H9 (cell line): ENCODE measurements at regions not wholly inside any gene's neighbourhood (a gene's known extent, or its start where the extent isn't known, plus 50 kb on each side); places are given as distances from the start of the nearest gene placed in this dataset.
"Not testable (repeated sequence)": the region's sequence is repeated elsewhere in the genome, so short reads cannot be mapped to it uniquely, and the experiment has no call there.

Source experiments
- DNase-seq: peaks from one replicate; pipeline ENCODE4 v3.0.0-alpha.2; 2017
- H2AFZ ChIP-seq: one replicate; pipeline ENCODE4 v1.6.1; 2013; ENCODE audit warnings: mild to moderate bottlenecking, low read length, control low read depth, moderate library complexity
- H2AK5ac ChIP-seq: 2 replicates; pipeline ENCODE4 v1.6.1; 2013; ENCODE audit warnings: low read length, control low read depth, mixed read lengths; ENCODE audit not compliant: insufficient read length
- H2BK120ac ChIP-seq: one replicate; pipeline ENCODE4 v1.6.1; 2013; ENCODE audit warnings: low read depth, mild to moderate bottlenecking, low read length, control low read depth, inconsistent platforms; ENCODE audit not compliant: poor library complexity, severe bottlenecking
- H2BK12ac ChIP-seq: 2 replicates; pipeline ENCODE4 v1.6.1; 2013; ENCODE audit warnings: low read length, control low read depth, mixed read lengths, low read depth; ENCODE audit not compliant: insufficient read length
- H2BK15ac ChIP-seq: 2 replicates; pipeline ENCODE4 v1.6.1; 2013; ENCODE audit warnings: low read depth, low read length, control low read depth
- H2BK20ac ChIP-seq: one replicate; pipeline ENCODE4 v1.6.1; 2013; ENCODE audit warnings: low read depth, mild to moderate bottlenecking, low read length, control low read depth, inconsistent platforms; ENCODE audit not compliant: poor library complexity, severe bottlenecking
- H2BK5ac ChIP-seq: 2 replicates; pipeline ENCODE4 v1.6.1; 2013; ENCODE audit warnings: low read length, control low read depth, mixed read lengths; ENCODE audit not compliant: insufficient read length
- H3K14ac ChIP-seq: 2 replicates; pipeline ENCODE4 v1.6.1; 2013; ENCODE audit warnings: low read length, control low read depth; ENCODE audit not compliant: insufficient read depth
- H3K18ac ChIP-seq: 2 replicates; pipeline ENCODE4 v1.6.1; 2013; ENCODE audit warnings: low read depth, mild to moderate bottlenecking, mixed read lengths, low read length, control low read depth; ENCODE audit not compliant: insufficient read length
- H3K23ac ChIP-seq: 2 replicates; pipeline ENCODE4 v1.6.1; 2013; ENCODE audit warnings: low read length, control low read depth, mixed read lengths, low read depth; ENCODE audit not compliant: insufficient read length
- H3K23me2 ChIP-seq: 2 replicates; pipeline ENCODE4 v1.6.1; 2013; ENCODE audit warnings: low read depth, mild to moderate bottlenecking, mixed read lengths, low read length, control low read depth; ENCODE audit not compliant: insufficient read length, poor library complexity, severe bottlenecking
- H3K27ac ChIP-seq: 2 replicates; pipeline ENCODE4 v1.5.1; 2013; ENCODE audit warnings: low read length, control low read depth, mixed read lengths, low read depth; ENCODE audit not compliant: insufficient read length
- H3K27me3 ChIP-seq: 2 replicates; pipeline ENCODE4 v1.6.1; 2013; ENCODE audit warnings: low read length, control low read depth, inconsistent platforms; ENCODE audit not compliant: insufficient read depth
- H3K4ac ChIP-seq: 2 replicates; pipeline ENCODE4 v1.6.1; 2013; ENCODE audit warnings: low read depth, mild to moderate bottlenecking, control low read depth, inconsistent platforms, low read length, moderate library complexity
- H3K4me1 ChIP-seq: 2 replicates; pipeline ENCODE4 v1.6.1; 2013; ENCODE audit warnings: low read length, control low read depth, inconsistent platforms; ENCODE audit not compliant: insufficient read depth
- H3K4me2 ChIP-seq: 2 replicates; pipeline ENCODE4 v1.6.1; 2013; ENCODE audit warnings: low read length, control low read depth, mixed read lengths; ENCODE audit not compliant: insufficient read length, insufficient read depth
- H3K56ac ChIP-seq: 2 replicates; pipeline ENCODE4 v1.6.1; 2013; ENCODE audit warnings: low read depth, mild to moderate bottlenecking, mixed read lengths, low read length, control low read depth; ENCODE audit not compliant: insufficient read length
- H3K79me1 ChIP-seq: 2 replicates; pipeline ENCODE4 v1.6.1; 2013; ENCODE audit warnings: low read depth, mild to moderate bottlenecking, moderate library complexity, low read length, control low read depth, inconsistent platforms; ENCODE audit not compliant: insufficient read depth, poor library complexity, severe bottlenecking
- H3K79me2 ChIP-seq: 2 replicates; pipeline ENCODE4 v1.6.1; 2013; ENCODE audit warnings: low read length, control low read depth, inconsistent platforms; ENCODE audit not compliant: insufficient read depth
- H3K9ac ChIP-seq: 2 replicates; pipeline ENCODE4 v1.6.1; 2013; ENCODE audit warnings: low read length, control low read depth, mixed read lengths; ENCODE audit not compliant: insufficient read length; ENCODE audit errors: extremely low read depth
- H3K9me3 ChIP-seq: one replicate; pipeline ENCODE4 v1.6.1; 2013; ENCODE audit warnings: low read depth, low read length, inconsistent platforms; ENCODE audit not compliant: control insufficient read depth
- H3T11ph ChIP-seq: one replicate; pipeline ENCODE4 v1.6.1; 2013; ENCODE audit warnings: mild to moderate bottlenecking, low read length, control low read depth, inconsistent platforms
- H4K20me1 ChIP-seq: one replicate; pipeline ENCODE4 v1.6.1; 2013; ENCODE audit not compliant: control insufficient read depth, insufficient read length, insufficient read depth
- H4K5ac ChIP-seq: 2 replicates; pipeline ENCODE4 v1.6.1; 2013; ENCODE audit warnings: low read depth, mild to moderate bottlenecking, mixed read lengths, low read length, control low read depth; ENCODE audit not compliant: insufficient read length
- H4K8ac ChIP-seq: replicated peaks from 2 replicates; pipeline ENCODE4 v1.6.1; 2013; ENCODE audit warnings: low read length, control low read depth, mixed read lengths, low read depth; ENCODE audit not compliant: insufficient read length
- H4K91ac ChIP-seq: 2 replicates; pipeline ENCODE4 v1.6.1; 2013; ENCODE audit warnings: low read depth, mild to moderate bottlenecking, moderate library complexity, mixed read lengths, low read length, control low read depth; ENCODE audit not compliant: insufficient read length
- H3K27ac Mint-ChIP-seq, 3 experiments: 2 replicates in 2 of 3; 3 replicates in 1 of 3; pipeline ENCODE4 v1.8.0; 2020 to 2021; ENCODE audit warnings: mixed read lengths in 3 of 3, mild to moderate bottlenecking in 1 of 3, moderate library complexity in 1 of 3
- H3K27me3 Mint-ChIP-seq: 2 replicates; pipeline ENCODE4 v1.8.0; 2021; ENCODE audit warnings: low read depth, mild to moderate bottlenecking, moderate library complexity, mixed read lengths
- H3K36me3 Mint-ChIP-seq, 3 experiments: 2 replicates in 2 of 3; 3 replicates in 1 of 3; pipeline ENCODE4 v1.8.0; 2020 to 2021; ENCODE audit warnings: low read depth in 3 of 3, mixed read lengths in 3 of 3; ENCODE audit not compliant: insufficient read depth in 1 of 3
- H3K4me1 Mint-ChIP-seq, 2 experiments: 2 replicates each; pipeline ENCODE4 v1.8.0; 2020; ENCODE audit warnings: mixed read lengths in 2 of 2
- H3K4me3 Mint-ChIP-seq, 2 experiments: 2 replicates in 1 of 2; 3 replicates in 1 of 2; pipeline ENCODE4 v1.8.0; 2020 to 2021; ENCODE audit warnings: mild to moderate bottlenecking in 2 of 2, mixed read lengths in 2 of 2, moderate library complexity in 1 of 2
- H3K9me3 Mint-ChIP-seq, 2 experiments: 2 replicates in 1 of 2; 3 replicates in 1 of 2; pipeline ENCODE4 v1.8.0; 2020; ENCODE audit warnings: mild to moderate bottlenecking in 2 of 2, mixed read lengths in 2 of 2, moderate library complexity in 1 of 2
- WGBS: extraction: QIAGEN DNeasy Blood & Tissue Kit; methylation state at CpG from one replicate; pipeline ENCODE4 v1.1.7; 2013; ENCODE audit warnings: missing lambda C conversion rate, low lambda C conversion rate, mixed read lengths; ENCODE audit not compliant: insufficient read length; ENCODE audit errors: extremely low coverage; 5-methylcytosine and 5-hydroxymethylcytosine counted together

DNA sequence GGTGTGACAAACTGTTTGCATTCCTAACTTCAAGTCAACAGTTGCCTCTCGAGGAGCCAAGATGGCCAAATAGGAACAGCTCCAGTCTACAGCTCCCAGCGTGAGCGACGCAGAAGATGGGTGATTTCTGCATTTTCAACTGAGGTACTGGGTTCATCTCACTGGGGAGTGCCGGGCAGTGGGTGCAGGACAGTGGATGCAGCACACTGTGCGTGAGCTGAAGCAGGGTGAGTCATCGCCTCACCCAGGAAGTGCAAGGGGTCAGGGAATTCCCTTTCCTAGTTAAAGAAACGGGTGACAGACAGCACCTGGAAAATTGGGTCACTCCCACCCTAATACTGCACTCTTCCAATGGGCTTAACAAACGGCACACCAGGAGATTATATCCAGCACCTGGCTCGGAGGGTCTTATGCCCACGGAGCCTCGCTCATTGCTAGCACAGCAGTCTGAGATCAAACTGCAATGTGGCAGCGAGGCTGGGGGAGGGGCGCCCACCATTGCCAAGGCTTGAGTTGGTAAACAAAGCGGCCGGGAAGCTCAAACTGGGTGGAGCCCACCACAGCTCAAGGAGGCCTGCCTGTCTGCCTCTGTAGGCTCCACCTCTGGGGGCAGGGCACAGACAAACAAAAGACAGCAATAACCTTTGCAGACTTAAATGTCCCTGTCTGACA, 75.1 kb upstream of the ST3GAL5 start:
- H3K4me2 ChIP-seq, H3K4me1 ChIP-seq, H4K5ac ChIP-seq, H3K4me3 Mint-ChIP-seq, H3K27ac ChIP-seq, H3K4me1 Mint-ChIP-seq, H3T11ph ChIP-seq, H2BK20ac ChIP-seq, H3K56ac ChIP-seq, H3K23ac ChIP-seq, H3K79me1 ChIP-seq, H2BK120ac ChIP-seq, DNase-seq, H3K27ac Mint-ChIP-seq, H2AK5ac ChIP-seq, H3K18ac ChIP-seq, H3K14ac ChIP-seq, H2BK5ac ChIP-seq, H3K9ac ChIP-seq, H4K8ac ChIP-seq, H4K91ac ChIP-seq, H3K27me3 ChIP-seq, H2BK12ac ChIP-seq, H3K23me2 ChIP-seq, H3K79me2 ChIP-seq, H3K4ac ChIP-seq, H2BK15ac ChIP-seq, H2AFZ ChIP-seq, H4K20me1 ChIP-seq: not testable (repeated sequence)
- Mint-ChIP-seq H3K27me3 (peaks cover 12% of the 10 kb centered on the region), H3K36me3 (peaks cover 2 to 11% (median 2%) of the 10 kb centered on the region in 3 experiments; a peak in 6 of 7 replicates), H3K9me3 (peaks cover 35 to 43% of the 10 kb centered on the region in 2 experiments)
- peaks cover 17% of the 10 kb centered on the region for H3K9me3 ChIP-seq
- no CpG with 5 or more reads among the region's 16 CpGs for WGBS
